GM10266 (cell line): ENCODE measurements at regions not wholly inside any gene's neighbourhood (a gene's known extent, or its start where the extent isn't known, plus 50 kb on each side); places are given as distances from the start of the nearest gene placed in this dataset.

Experiments
- DNase-seq: peaks from one replicate; pipeline ENCODE4 v3.0.0; 2012; ENCODE audit errors: extremely low spot score
- TF ChIP-seq, protein P1 (sequence below): IDR thresholded peaks from 2 replicates; pipeline ENCODE4 v1.5.1; 2012; ENCODE audit warnings: mild to moderate bottlenecking, low read depth; ENCODE audit not compliant: control insufficient read depth, insufficient read depth; ENCODE audit errors: missing control alignments

GRCh38 chr5:109944461-109944860, 254.7 kb downstream of the MAN2A1 start:
- TF ChIP-seq, protein P1, sequence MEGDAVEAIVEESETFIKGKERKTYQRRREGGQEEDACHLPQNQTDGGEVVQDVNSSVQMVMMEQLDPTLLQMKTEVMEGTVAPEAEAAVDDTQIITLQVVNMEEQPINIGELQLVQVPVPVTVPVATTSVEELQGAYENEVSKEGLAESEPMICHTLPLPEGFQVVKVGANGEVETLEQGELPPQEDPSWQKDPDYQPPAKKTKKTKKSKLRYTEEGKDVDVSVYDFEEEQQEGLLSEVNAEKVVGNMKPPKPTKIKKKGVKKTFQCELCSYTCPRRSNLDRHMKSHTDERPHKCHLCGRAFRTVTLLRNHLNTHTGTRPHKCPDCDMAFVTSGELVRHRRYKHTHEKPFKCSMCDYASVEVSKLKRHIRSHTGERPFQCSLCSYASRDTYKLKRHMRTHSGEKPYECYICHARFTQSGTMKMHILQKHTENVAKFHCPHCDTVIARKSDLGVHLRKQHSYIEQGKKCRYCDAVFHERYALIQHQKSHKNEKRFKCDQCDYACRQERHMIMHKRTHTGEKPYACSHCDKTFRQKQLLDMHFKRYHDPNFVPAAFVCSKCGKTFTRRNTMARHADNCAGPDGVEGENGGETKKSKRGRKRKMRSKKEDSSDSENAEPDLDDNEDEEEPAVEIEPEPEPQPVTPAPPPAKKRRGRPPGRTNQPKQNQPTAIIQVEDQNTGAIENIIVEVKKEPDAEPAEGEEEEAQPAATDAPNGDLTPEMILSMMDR = no peak
- no peak for DNase-seq

DNA sequence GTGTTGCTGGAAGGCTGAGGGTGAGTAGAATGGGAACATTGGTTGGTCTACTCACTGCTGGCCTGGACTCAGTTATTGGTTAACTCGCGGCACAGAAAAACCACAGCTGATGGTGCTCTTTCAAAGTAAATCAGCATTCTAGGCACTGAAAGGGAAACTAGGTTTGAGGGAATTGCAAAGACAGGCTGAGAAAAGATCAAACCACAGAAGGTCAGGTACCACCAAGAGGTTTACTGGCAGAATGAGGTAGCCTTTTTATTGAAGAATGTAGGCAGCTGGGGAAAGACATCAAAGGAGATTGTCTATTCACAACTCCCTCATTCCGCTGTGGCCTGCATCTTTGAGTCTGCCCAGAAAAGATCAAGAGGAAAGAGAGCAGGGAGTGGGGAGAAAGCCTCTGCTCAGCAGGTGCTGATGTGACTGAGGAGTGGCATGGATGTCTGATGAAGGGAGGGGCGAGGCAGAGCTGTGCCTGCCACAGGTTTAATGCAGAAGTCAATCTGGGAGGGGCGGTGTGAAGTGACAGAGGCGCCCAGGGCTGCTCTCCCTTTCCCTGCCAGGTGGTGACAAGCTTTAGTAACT, 255.5 kb downstream of the MAN2A1 start:
- TF ChIP-seq, protein P1 = no peak
- no peak for DNase-seq

- TF ChIP-seq, protein P1 = no peak
- DNase-seq = no peak
Measured at GRCh38 chr5:109945723-109946480, 256.2 kb downstream of the MAN2A1 start.

GRCh38 chr5:109946610-109947009, 256.9 kb downstream of the MAN2A1 start:
- TF ChIP-seq, protein P1 = no peak

GRCh38 chr5:109947667-109948066, 257.9 kb downstream of the MAN2A1 start:
- DNase-seq = no peak
- TF ChIP-seq, protein P1 = no peak

More at GRCh38 chr5:109946610-109947009, 256.9 kb downstream of the MAN2A1 start:
- no peak for DNase-seq

DNA sequence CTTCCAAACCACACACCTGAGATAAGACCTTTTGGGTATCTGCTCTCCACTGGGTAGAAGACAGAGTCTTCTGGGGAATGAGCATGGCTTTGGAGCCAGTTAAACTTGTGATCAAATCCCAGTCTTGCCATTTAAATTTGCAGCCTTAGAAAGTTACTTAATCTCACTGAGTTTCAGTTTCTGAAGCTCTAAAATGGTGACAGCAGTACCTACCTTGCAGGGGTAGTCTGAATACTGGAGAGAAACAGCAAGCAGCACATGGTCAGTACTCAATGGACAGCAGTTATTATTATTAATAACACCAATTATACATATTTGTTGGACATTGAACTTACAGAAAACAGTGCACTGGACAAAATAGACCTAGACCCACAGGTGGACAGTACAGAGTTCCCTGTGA, 260.9 kb downstream of the MAN2A1 start:
- DNase-seq = no peak
- TF ChIP-seq, protein P1 = no peak

DNA sequence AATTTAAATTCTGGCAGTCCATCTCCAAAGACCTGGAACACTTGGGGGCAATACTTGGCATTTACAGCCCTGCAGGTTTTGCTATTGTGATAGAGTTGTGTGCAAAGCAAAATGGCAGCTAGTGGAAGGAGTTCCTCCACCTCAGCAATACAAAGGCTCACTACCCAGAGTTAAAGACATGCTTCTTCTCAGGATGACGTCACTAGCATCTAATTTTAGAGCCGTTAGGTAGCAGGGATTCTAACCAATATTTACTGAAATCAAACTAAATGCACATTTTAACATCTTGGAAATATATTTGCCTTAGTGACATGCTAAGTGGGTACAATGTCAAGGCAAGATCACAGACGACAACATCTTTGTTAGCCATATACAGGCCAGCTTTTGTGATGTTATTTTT, 261.6 kb downstream of the MAN2A1 start:
- no peak for DNase-seq
- TF ChIP-seq, protein P1 = no peak
